GM12878 (cell line): ENCODE measurements at regions not wholly inside any gene's neighbourhood (a gene's known extent, or its start where the extent isn't known, plus 50 kb on each side); places are given as distances from the start of the nearest gene placed in this dataset.

ENCODE experiments used
- CTCF ChIP-seq, 3 experiments: IDR thresholded peaks in 2 of 3; conservative IDR thresholded peaks in 1 of 3; 2 replicates each; pipeline ENCODE4 v1.5.1; 2011; ENCODE audit warnings: low read depth in 3 of 3, low read length in 3 of 3, mild to moderate bottlenecking in 3 of 3, control low read depth in 2 of 3, moderate library complexity in 2 of 3, inconsistent platforms in 1 of 3, mixed read lengths in 1 of 3; ENCODE audit not compliant: control insufficient read depth in 2 of 3, insufficient read depth in 1 of 3; ENCODE audit errors: extremely low read depth in 1 of 3
- MAX ChIP-seq: IDR thresholded peaks from 2 replicates; pipeline ENCODE4 v1.6.1; 2012; ENCODE audit warnings: low read depth, low read length, improper control_type of control experiment
- MTA3 ChIP-seq: IDR thresholded peaks from 2 replicates; pipeline ENCODE4 v1.6.1; 2012; ENCODE audit warnings: low read length, inconsistent platforms, borderline replicate concordance
- POLR2A ChIP-seq: IDR thresholded peaks from 2 replicates; pipeline ENCODE4 v1.6.1; 2011; ENCODE audit warnings: low read depth, mild to moderate bottlenecking, low read length
- RAD21 ChIP-seq: IDR thresholded peaks from 2 replicates; pipeline ENCODE4 v1.6.1; 2011; ENCODE audit warnings: mild to moderate bottlenecking, low read depth, low read length, moderate library complexity; ENCODE audit not compliant: insufficient read depth
- RFX5 ChIP-seq: IDR thresholded peaks from 2 replicates; pipeline ENCODE4 v1.6.1; 2011; ENCODE audit warnings: low read depth, low read length, improper control_type of control experiment
- YY1 ChIP-seq: IDR thresholded peaks from 2 replicates; pipeline ENCODE4 v1.6.1; 2011; ENCODE audit warnings: low read depth, mild to moderate bottlenecking, low read length
- ZBTB33 ChIP-seq: fragments of 450-650 bp; IDR thresholded peaks from 2 replicates; pipeline ENCODE4 v1.6.1; 2017; ENCODE audit warnings: mild to moderate bottlenecking

- TF ChIP-seq CTCF (IDR thresholded peaks at IDR 0.05 in 2 of 3, conservative IDR thresholded peaks at IDR 0.05 in 1 of 3; ENCODE audit: control insufficient read depth in 2 of 3, extremely low read depth in 1 of 3, insufficient read depth in 1 of 3, low read depth in 3 of 3, low read length in 3 of 3) (no peak), YY1 (no peak), RAD21 (no peak), MAX (no peak), ZBTB33 (no peak), MTA3 (no peak), POLR2A (no peak), RFX5 (no peak)
These were observed 355.1 kb upstream of the KCNMB2 start for GRCh38 chr3:178181088-178181487.
